Caco-2 (cell line): ENCODE measurements at regions not wholly inside any gene's neighbourhood (a gene's known extent, or its start where the extent isn't known, plus 50 kb on each side); places are given as distances from the start of the nearest gene placed in this dataset.
"Not testable (repeated sequence)": the region's sequence is repeated elsewhere in the genome, so short reads cannot be mapped to it uniquely, and the experiment has no call there.

ENCODE experiments used
- BruUV-seq: library from RNA; stranded (reverse); fragments of 400-500 nt; replicated peaks from 2 replicates; lab custom pipeline; 2021; lab: Mats Ljungman, UMichigan
- CTCF ChIA-PET: fragments of 300-600 bp; sonication (Branson Sonifier 250); formaldehyde crosslinking; loops from one replicate; lab custom pipeline; 2022; ENCODE audit warnings: antibody characterized with exemption; lab: Charles Lee
- POLR2A ChIA-PET: fragments of 300-600 bp; sonication (Branson Sonifier 250); formaldehyde crosslinking; loops from one replicate; lab custom pipeline; 2022; ENCODE audit warnings: antibody characterized with exemption; lab: Charles Lee
- DNase-seq, 2 experiments: peaks; one replicate each; pipeline versions ENCODE4 v3.0.0 to v3.0.0-alpha.2; 2020 to 2022
- H3K27me3 ChIP-seq: replicated peaks from 2 replicates; pipeline ENCODE4 v1.6.0; 2011; ENCODE audit warnings: low read length; ENCODE audit not compliant: control insufficient read depth, insufficient read depth
- H3K36me3 ChIP-seq: 2 replicates; pipeline ENCODE4 v1.5.1; 2011; ENCODE audit warnings: low read length; ENCODE audit not compliant: control insufficient read depth, insufficient read depth
- H3K4me1 ChIP-seq: fragments of 250-450 bp; sonication (Bioruptor Pico); 2 replicates; pipeline ENCODE4 v1.5.1; 2020; ENCODE audit warnings: mild to moderate bottlenecking
- H3K4me3 ChIP-seq: 2 replicates; pipeline ENCODE4 v1.5.1; 2011; ENCODE audit warnings: low read depth, mild to moderate bottlenecking, control low read depth, low read length
- H3K9me3 ChIP-seq: fragments of 250-450 bp; sonication (Bioruptor Pico); 2 replicates; pipeline ENCODE4 v1.5.1; 2020; ENCODE audit warnings: mild to moderate bottlenecking, moderate library complexity
- H3K27ac Mint-ChIP-seq: one replicate; pipeline ENCODE4 v1.8.0; 2022; ENCODE audit warnings: mixed read lengths; ENCODE audit not compliant: unreplicated experiment
- H3K27me3 Mint-ChIP-seq: one replicate; pipeline ENCODE4 v1.8.0; 2022; ENCODE audit warnings: mixed read lengths; ENCODE audit not compliant: insufficient read depth, unreplicated experiment
- H3K36me3 Mint-ChIP-seq: one replicate; pipeline ENCODE4 v1.8.0; 2022; ENCODE audit warnings: mild to moderate bottlenecking, mixed read lengths; ENCODE audit not compliant: insufficient read depth, unreplicated experiment
- H3K4me1 Mint-ChIP-seq: one replicate; pipeline ENCODE4 v1.8.0; 2022; ENCODE audit warnings: low read depth, mixed read lengths; ENCODE audit not compliant: unreplicated experiment
- H3K4me3 Mint-ChIP-seq: one replicate; pipeline ENCODE4 v1.8.0; 2022; ENCODE audit warnings: mild to moderate bottlenecking, moderate library complexity, mixed read lengths; ENCODE audit not compliant: unreplicated experiment
- H3K9me3 Mint-ChIP-seq: one replicate; pipeline ENCODE4 v1.8.0; 2022; ENCODE audit warnings: mixed read lengths; ENCODE audit not compliant: unreplicated experiment
- CTCF ChIP-seq, 2 experiments: fragments of 200-600 bp in 1 of 2; IDR thresholded peaks; 1 replicate in 1 of 2; 2 replicates in 1 of 2; pipeline versions ENCODE4 v1.5.1 to v1.8.0; 2011 to 2022; ENCODE audit warnings: antibody characterized with exemption in 1 of 2, control low read depth in 1 of 2, inconsistent platforms in 1 of 2, low read depth in 1 of 2, low read length in 1 of 2, mild to moderate bottlenecking in 1 of 2, moderate library complexity in 1 of 2; ENCODE audit not compliant: insufficient read depth in 1 of 2, severe bottlenecking in 1 of 2, unreplicated experiment in 1 of 2
- intact Hi-C: fragments of 100-400 bp; cut with micrococcal nuclease; formaldehyde crosslinking; loops from one replicate; pipeline ENCODE4 v1.10.0; 2022; ENCODE audit not compliant: unreplicated experiment

GRCh38 chr5:29193972-29194371, 1999.5 kb upstream of the CDH6 start:
- POLR2A ChIA-PET: no interaction called here

GRCh38 chr5:29191269-29192048, 2002.0 kb upstream of the CDH6 start:
- intact Hi-C loops, CTCF ChIA-PET, H3K4me1 Mint-ChIP-seq, POLR2A ChIA-PET, BruUV-seq, H3K27me3 ChIP-seq, H3K4me1 ChIP-seq, DNase-seq, H3K36me3 ChIP-seq, H3K27me3 Mint-ChIP-seq, H3K36me3 Mint-ChIP-seq, H3K9me3 ChIP-seq, H3K9me3 Mint-ChIP-seq: not testable (repeated sequence)
- Mint-ChIP-seq H3K4me3 (peak overlapping the region; percentile 75), H3K27ac (peak overlapping the region; percentile 71)
- peak overlapping the region; percentile 14; the same call in 1 of the 2 replicates for H3K4me3 ChIP-seq

More at GRCh38 chr5:29193972-29194371, 1999.5 kb upstream of the CDH6 start:
- no peaks in the 10 kb centered on the region for H3K27me3 ChIP-seq
- no peak overlapping the region for H3K4me3 ChIP-seq
- Mint-ChIP-seq H3K27me3 (no peaks in the 10 kb centered on the region), H3K36me3 (no peaks in the 10 kb centered on the region), H3K4me3 (no peak overlapping the region), H3K27ac (no peak overlapping the region), H3K9me3 (no peaks in the 10 kb centered on the region), H3K4me1 (no peaks in the 10 kb centered on the region)
- no TSS peak for BruUV-seq
- no peak for DNase-seq
- no peak for TF ChIP-seq CTCF (IDR thresholded peaks at IDR 0.05; ENCODE audit: insufficient read depth in 1 of 2, low read depth in 1 of 2, low read length in 1 of 2, severe bottlenecking in 1 of 2, unreplicated experiment in 1 of 2)
- no peaks in the 10 kb centered on the region for H3K9me3 ChIP-seq
- no peaks in the 10 kb centered on the region for H3K36me3 ChIP-seq
- no peaks in the 10 kb centered on the region for H3K4me1 ChIP-seq
- CTCF ChIA-PET: interaction anchor here (0.7 kb wide), 1 partner anchor 104 kb away, joined by 3 read pairs; no protein-coding TSS in a partner anchor
- intact Hi-C loops: no loop called here

- H3K36me3 ChIP-seq, H3K9me3 Mint-ChIP-seq, H3K4me3 ChIP-seq, H3K27me3 ChIP-seq, H3K27me3 Mint-ChIP-seq, H3K9me3 ChIP-seq, intact Hi-C loops, CTCF ChIA-PET, POLR2A ChIA-PET, H3K4me3 Mint-ChIP-seq, H3K27ac Mint-ChIP-seq, BruUV-seq, H3K4me1 Mint-ChIP-seq, H3K36me3 Mint-ChIP-seq, H3K4me1 ChIP-seq, DNase-seq: not testable (repeated sequence)
These were observed 2003.1 kb upstream of the CDH6 start for GRCh38 chr5:29190398-29190797.

GRCh38 chr5:29186380-29186779, 2007.1 kb upstream of the CDH6 start:
- H3K36me3 Mint-ChIP-seq, H3K4me1 ChIP-seq, H3K27me3 ChIP-seq, H3K4me1 Mint-ChIP-seq, H3K27me3 Mint-ChIP-seq, DNase-seq, POLR2A ChIA-PET, H3K9me3 ChIP-seq, H3K27ac Mint-ChIP-seq, H3K36me3 ChIP-seq, BruUV-seq, H3K4me3 Mint-ChIP-seq, intact Hi-C loops, CTCF ChIA-PET, H3K4me3 ChIP-seq: not testable (repeated sequence)
- peaks cover 19% of the 10 kb centered on the region for H3K9me3 Mint-ChIP-seq
